ENCODE measurements at regions not wholly inside any gene's neighbourhood (a gene's known extent, or its start where the extent isn't known, plus 50 kb on each side); places are given as distances from the start of the nearest gene placed in this dataset.
A peak's percentile ranks its signal among the peaks of the same experiment; 100 is the strongest.
"Not testable (repeated sequence)": the region's sequence is repeated elsewhere in the genome, so short reads cannot be mapped to it uniquely, and the experiment has no call there.

DNA sequence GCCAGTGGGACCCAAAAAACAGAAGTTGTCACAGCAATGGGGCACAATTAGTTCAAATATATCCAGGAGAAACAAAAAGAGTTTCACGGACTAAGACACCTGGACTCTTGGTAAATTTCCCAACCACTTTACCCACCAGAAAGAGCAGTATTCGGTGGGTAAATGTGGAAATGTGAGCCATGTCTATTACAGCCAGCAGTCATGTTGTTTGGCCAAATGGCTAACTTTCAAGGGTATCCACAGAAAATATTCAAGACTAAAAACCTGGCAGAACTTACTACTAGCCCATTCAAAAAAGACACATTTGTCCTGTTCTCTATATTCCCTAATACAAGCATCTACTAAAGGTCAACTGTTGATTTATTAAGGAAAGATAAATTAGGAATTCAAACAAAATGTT, 1296.0 kb upstream of the NXPH2 start:
- TF ChIP-seq, protein P1, sequence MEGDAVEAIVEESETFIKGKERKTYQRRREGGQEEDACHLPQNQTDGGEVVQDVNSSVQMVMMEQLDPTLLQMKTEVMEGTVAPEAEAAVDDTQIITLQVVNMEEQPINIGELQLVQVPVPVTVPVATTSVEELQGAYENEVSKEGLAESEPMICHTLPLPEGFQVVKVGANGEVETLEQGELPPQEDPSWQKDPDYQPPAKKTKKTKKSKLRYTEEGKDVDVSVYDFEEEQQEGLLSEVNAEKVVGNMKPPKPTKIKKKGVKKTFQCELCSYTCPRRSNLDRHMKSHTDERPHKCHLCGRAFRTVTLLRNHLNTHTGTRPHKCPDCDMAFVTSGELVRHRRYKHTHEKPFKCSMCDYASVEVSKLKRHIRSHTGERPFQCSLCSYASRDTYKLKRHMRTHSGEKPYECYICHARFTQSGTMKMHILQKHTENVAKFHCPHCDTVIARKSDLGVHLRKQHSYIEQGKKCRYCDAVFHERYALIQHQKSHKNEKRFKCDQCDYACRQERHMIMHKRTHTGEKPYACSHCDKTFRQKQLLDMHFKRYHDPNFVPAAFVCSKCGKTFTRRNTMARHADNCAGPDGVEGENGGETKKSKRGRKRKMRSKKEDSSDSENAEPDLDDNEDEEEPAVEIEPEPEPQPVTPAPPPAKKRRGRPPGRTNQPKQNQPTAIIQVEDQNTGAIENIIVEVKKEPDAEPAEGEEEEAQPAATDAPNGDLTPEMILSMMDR (IDR thresholded peaks at IDR 0.05) = no peak
- 28 to 33% (median 30%) methylated on average over 2 of the region's 2 CpGs for WGBS, 3 donors
- intact Hi-C loops (cut with DNase I) = no loop called here

GRCh38 chr2:140073763-140074162, 1293.6 kb upstream of the NXPH2 start:
- peak in 1 of 2 donors; percentile 41 for DNase-seq
- H3K4me3 ChIP-seq; H3K27ac ChIP-seq; H3K4me1 ChIP-seq; ATAC-seq; H3K36me3 ChIP-seq (ENCODE audit: insufficient read depth in 1 of 2, low read depth in 1 of 2); intact Hi-C loops (cut with DNase I); H3K27me3 ChIP-seq (ENCODE audit: insufficient read depth in 3 of 3, low read length in 2 of 3); H3K9me3 ChIP-seq: not testable (repeated sequence)
- WGBS, 3 donors = 96 to 100% (median 98%) methylated on average over 27 to 30 of the region's 30 CpGs

More for the DNA sequence above, 1296.0 kb upstream of the NXPH2 start:
- H3K9me3 ChIP-seq = no peaks in the 10 kb centered on the region
- H3K27me3 ChIP-seq (ENCODE audit: insufficient read depth in 3 of 3, low read length in 2 of 3) = no peaks in the 10 kb centered on the region
- H3K4me3 ChIP-seq = no peak overlapping the region
- no peak for DNase-seq
- no peaks in the 10 kb centered on the region for H3K36me3 ChIP-seq (ENCODE audit: insufficient read depth in 1 of 2, low read depth in 1 of 2)
- no peaks in the 10 kb centered on the region for H3K4me1 ChIP-seq
- no peak overlapping the region for H3K27ac ChIP-seq
- ATAC-seq = no peak

- TF ChIP-seq, protein P1 (IDR thresholded peaks at IDR 0.05) = no peak
- Histone ChIP-seq H3K4me3 (no peak overlapping the region), H3K36me3 (ENCODE audit: insufficient read depth in 1 of 2, low read depth in 1 of 2) (no peaks in the 10 kb centered on the region), H3K9me3 (no peaks in the 10 kb centered on the region), H3K4me1 (no peaks in the 10 kb centered on the region), H3K27me3 (ENCODE audit: insufficient read depth in 3 of 3, low read length in 2 of 3) (no peaks in the 10 kb centered on the region), H3K27ac (no peak overlapping the region)
- intact Hi-C loops (cut with DNase I) = no loop called here
- ATAC-seq (no peak), DNase-seq (no peak)
- 63 to 74% (median 69%) methylated on average over 1 of the region's 1 CpG for WGBS, 3 donors
Measured at GRCh38 chr2:140067661-140068060, 1287.5 kb upstream of the NXPH2 start.

- intact Hi-C loops (cut with DNase I) = no loop called here
Measured at GRCh38 chr2:140064243-140064642, 1284.1 kb upstream of the NXPH2 start.

GRCh38 chr2:140063356-140063755, 1283.2 kb upstream of the NXPH2 start:
- WGBS, 3 donors = 17 to 20% (median 20%) methylated on average over 2 of the region's 2 CpGs
- ATAC-seq (no peak), DNase-seq (no peak)

More at GRCh38 chr2:140064243-140064642, 1284.1 kb upstream of the NXPH2 start:
- DNase-seq (no peak), ATAC-seq (no peak)
- 79 to 89% (median 82%) methylated on average over 1 of the region's 1 CpG for WGBS, 3 donors
- Histone ChIP-seq H3K36me3 (ENCODE audit: insufficient read depth in 1 of 2, low read depth in 1 of 2) (no peaks in the 10 kb centered on the region), H3K4me1 (no peaks in the 10 kb centered on the region), H3K27ac (no peak overlapping the region), H3K27me3 (ENCODE audit: insufficient read depth in 3 of 3, low read length in 2 of 3) (no peaks in the 10 kb centered on the region), H3K9me3 (no peaks in the 10 kb centered on the region), H3K4me3 (no peak overlapping the region)
- TF ChIP-seq, protein P1 (IDR thresholded peaks at IDR 0.05) = no peak

More at GRCh38 chr2:140063356-140063755, 1283.2 kb upstream of the NXPH2 start:
- no peaks in the 10 kb centered on the region for H3K4me1 ChIP-seq
- no peaks in the 10 kb centered on the region for H3K36me3 ChIP-seq (ENCODE audit: insufficient read depth in 1 of 2, low read depth in 1 of 2)
- H3K9me3 ChIP-seq = no peaks in the 10 kb centered on the region
- TF ChIP-seq, protein P1 (IDR thresholded peaks at IDR 0.05) = no peak
- H3K27me3 ChIP-seq (ENCODE audit: insufficient read depth in 3 of 3, low read length in 2 of 3) = no peaks in the 10 kb centered on the region
- no peak overlapping the region for H3K4me3 ChIP-seq
- H3K27ac ChIP-seq = no peak overlapping the region
- intact Hi-C loops (cut with DNase I) = no loop called here

Data from psoas muscle (tissue), 7 donors.